Colon (tissue), 2 donors: ENCODE measurements at regions not wholly inside any gene's neighbourhood (a gene's known extent, or its start where the extent isn't known, plus 50 kb on each side); places are given as distances from the start of the nearest gene placed in this dataset.
"Not testable (repeated sequence)": the region's sequence is repeated elsewhere in the genome, so short reads cannot be mapped to it uniquely, and the experiment has no call there.

ENCODE experiments used
- FAIRE-seq: peaks from 2 replicates; lab custom pipeline; 2012; peaks lifted over from hg19 to GRCh38; lab: Jason Lieb, UNC
- donor health status: control.
- donor health status: control.

GRCh38 chr4:96983830-96984229 is 1143.9 kb downstream of the PDHA2 start:
- FAIRE-seq, result no peak

- no peak for FAIRE-seq
Observed at GRCh38 chr4:96986816-96987215, 1146.9 kb downstream of the PDHA2 start.

- FAIRE-seq, result no peak
Observed at GRCh38 chr4:96991083-96991482, 1151.2 kb downstream of the PDHA2 start.

- no peak for FAIRE-seq
Observed at GRCh38 chr4:96992443-96992842, 1150.8 kb downstream of the STPG2 start.

- no peak for FAIRE-seq
Observed at GRCh38 chr4:96993560-96993959, 1149.7 kb downstream of the STPG2 start.

- no peak for FAIRE-seq
Observed at GRCh38 chr4:97003715-97004114, 1139.6 kb downstream of the STPG2 start.

GRCh38 chr4:97013309-97013708 is 1130.0 kb downstream of the STPG2 start:
- no peak for FAIRE-seq

- no peak for FAIRE-seq
Observed at GRCh38 chr4:97013711-97014110, 1129.6 kb downstream of the STPG2 start.

- no peak for FAIRE-seq
Observed at GRCh38 chr4:97015301-97015700, 1128.0 kb downstream of the STPG2 start.

GRCh38 chr4:97016186-97016907 is 1126.9 kb downstream of the STPG2 start:
- no peak for FAIRE-seq

- FAIRE-seq, result no peak
Observed at GRCh38 chr4:97027728-97028410, 1115.4 kb downstream of the STPG2 start.

GRCh38 chr4:97028785-97029184 is 1114.5 kb downstream of the STPG2 start:
- no peak for FAIRE-seq

- not testable (repeated sequence) for FAIRE-seq
Observed at GRCh38 chr4:97037411-97038145, 1105.7 kb downstream of the STPG2 start.

GRCh38 chr4:97038146-97038516 is 1105.1 kb downstream of the STPG2 start:
- FAIRE-seq, result no peak

- FAIRE-seq, result no peak
Observed at GRCh38 chr4:97072666-97073065, 1070.6 kb downstream of the STPG2 start.

GRCh38 chr4:97073194-97073593 is 1070.1 kb downstream of the STPG2 start:
- FAIRE-seq, result no peak

GRCh38 chr4:97074531-97074930 is 1068.7 kb downstream of the STPG2 start:
- no peak for FAIRE-seq

GRCh38 chr4:97081951-97082350 is 1061.3 kb downstream of the STPG2 start:
- no peak for FAIRE-seq

GRCh38 chr4:97097036-97097435 is 1046.2 kb downstream of the STPG2 start:
- FAIRE-seq, result not testable (repeated sequence)

- FAIRE-seq, result not testable (repeated sequence)
Observed at GRCh38 chr4:97101171-97101570, 1042.1 kb downstream of the STPG2 start.

- no peak for FAIRE-seq
Observed at GRCh38 chr4:97103252-97103651, 1040.0 kb downstream of the STPG2 start.

- FAIRE-seq, result no peak
Observed at GRCh38 chr4:97104006-97104405, 1039.3 kb downstream of the STPG2 start.

- FAIRE-seq, result no peak
Observed at GRCh38 chr4:97104666-97105065, 1038.6 kb downstream of the STPG2 start.
